Fibroblast of the aortic adventitia (primary cell): ENCODE measurements at regions not wholly inside any gene's neighbourhood (a gene's known extent, or its start where the extent isn't known, plus 50 kb on each side); places are given as distances from the start of the nearest gene placed in this dataset.

ENCODE experiments used
- DNase-seq: peaks from one replicate; pipeline ENCODE4 v3.0.0-alpha.2; 2010; ENCODE audit warnings: low read depth
- H3K4me3 ChIP-seq: 2 replicates; pipeline ENCODE4 v1.5.1; 2011; ENCODE audit warnings: low read depth, mild to moderate bottlenecking, control low read depth, low read length, moderate library complexity
- CTCF ChIP-seq: IDR thresholded peaks from 2 replicates; pipeline ENCODE4 v1.5.1; 2011; ENCODE audit warnings: mild to moderate bottlenecking, low read length, control low read depth, inconsistent platforms; ENCODE audit not compliant: insufficient read depth

- H3K4me3 ChIP-seq = no peak overlapping the region
These were observed 1588.0 kb downstream of the SLITRK1 start for GRCh38 chr13:82294226-82294625.

GRCh38 chr13:82292334-82292733 lies 1589.9 kb downstream of the SLITRK1 start:
- H3K4me3 ChIP-seq = no peak overlapping the region
- DNase-seq = no peak
- no peak for TF ChIP-seq CTCF

More at GRCh38 chr13:82294226-82294625, 1588.0 kb downstream of the SLITRK1 start:
- TF ChIP-seq CTCF = no peak
- no peak for DNase-seq

- TF ChIP-seq CTCF = no peak
- DNase-seq = no peak
These were observed 1590.4 kb downstream of the SLITRK1 start for GRCh38 chr13:82291852-82292251.

GRCh38 chr13:82275644-82276043 lies 1606.6 kb downstream of the SLITRK1 start:
- no peak for TF ChIP-seq CTCF
- DNase-seq = no peak
- no peak overlapping the region for H3K4me3 ChIP-seq

More at GRCh38 chr13:82291852-82292251, 1590.4 kb downstream of the SLITRK1 start:
- H3K4me3 ChIP-seq = no peak overlapping the region

GRCh38 chr13:82259284-82259683 lies 1623.0 kb downstream of the SLITRK1 start:
- DNase-seq = no peak
- no peak for TF ChIP-seq CTCF
- H3K4me3 ChIP-seq = no peak overlapping the region

GRCh38 chr13:82257790-82258507 lies 1624.3 kb downstream of the SLITRK1 start:
- TF ChIP-seq CTCF = no peak
- H3K4me3 ChIP-seq = no peak overlapping the region
- DNase-seq = no peak

GRCh38 chr13:82248762-82249161 lies 1633.5 kb downstream of the SLITRK1 start:
- TF ChIP-seq CTCF = no peak
- DNase-seq = no peak
- H3K4me3 ChIP-seq = no peak overlapping the region
